ENCODE measurements at regions not wholly inside any gene's neighbourhood (a gene's known extent, or its start where the extent isn't known, plus 50 kb on each side); places are given as distances from the start of the nearest gene placed in this dataset.

DNA sequence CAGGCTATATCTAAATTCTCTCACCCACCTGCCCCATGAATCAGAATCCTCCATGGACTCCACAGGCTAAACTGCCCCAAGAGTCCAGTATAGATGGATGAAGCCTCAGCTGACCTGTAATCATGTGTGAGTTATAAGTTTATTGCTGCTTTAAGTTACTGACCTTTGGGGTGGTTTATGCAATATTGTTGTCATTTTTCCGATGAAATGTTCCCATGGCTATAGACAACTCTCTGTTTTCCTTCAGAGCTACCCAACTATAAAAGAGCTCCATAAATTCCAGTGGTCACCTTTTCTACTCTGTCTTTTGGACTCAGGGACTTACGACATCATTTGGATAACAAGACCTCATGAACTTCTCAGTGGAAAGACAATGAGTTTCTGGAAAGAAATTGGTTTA lies 212.1 kb downstream of the BMP2 start:
- TF ChIP-seq ZBTB7A (IDR thresholded peaks at IDR 0.05; ENCODE audit: low read depth) (no peak), YY1 (IDR thresholded peaks at IDR 0.05; ENCODE audit: low read depth) (no peak)
- TF ChIP-seq, protein P1, sequence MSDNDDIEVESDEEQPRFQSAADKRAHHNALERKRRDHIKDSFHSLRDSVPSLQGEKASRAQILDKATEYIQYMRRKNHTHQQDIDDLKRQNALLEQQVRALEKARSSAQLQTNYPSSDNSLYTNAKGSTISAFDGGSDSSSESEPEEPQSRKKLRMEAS (IDR thresholded peaks at IDR 0.05) = no peak

DNA sequence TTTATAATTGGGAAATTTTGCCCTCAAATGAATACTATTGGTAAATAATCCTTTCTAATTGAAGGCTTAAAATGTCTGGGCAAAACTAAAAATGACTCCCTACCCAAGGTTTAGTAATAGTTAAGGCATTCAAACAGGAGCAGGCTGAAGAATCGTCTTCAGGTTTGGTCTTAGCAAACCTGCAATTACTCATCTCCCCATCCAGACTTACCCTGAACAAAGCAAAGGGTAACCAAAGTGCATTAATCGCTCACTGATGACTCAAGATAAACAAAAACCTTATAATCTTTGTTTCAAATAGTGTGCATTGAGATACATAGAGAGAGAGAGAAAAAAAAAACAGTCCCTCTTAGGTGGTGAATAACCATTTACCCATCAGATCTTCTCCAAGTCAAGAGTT lies 225.5 kb downstream of the BMP2 start:
- TF ChIP-seq RAD21 (IDR thresholded peaks at IDR 0.05; ENCODE audit: low read depth) (no peak), YY1 (IDR thresholded peaks at IDR 0.05; ENCODE audit: low read depth) (no peak), EP300 (IDR thresholded peaks at IDR 0.05; ENCODE audit: borderline replicate concordance) (no peak), TCF12 (IDR thresholded peaks at IDR 0.05; ENCODE audit: low read depth) (no peak), CEBPB (IDR thresholded peaks at IDR 0.05) (no peak), TAF1 (IDR thresholded peaks at IDR 0.05; ENCODE audit: low read depth) (no peak)
- TF ChIP-seq, protein P1 (IDR thresholded peaks at IDR 0.05) = no peak
- TF ChIP-seq, protein P2, sequence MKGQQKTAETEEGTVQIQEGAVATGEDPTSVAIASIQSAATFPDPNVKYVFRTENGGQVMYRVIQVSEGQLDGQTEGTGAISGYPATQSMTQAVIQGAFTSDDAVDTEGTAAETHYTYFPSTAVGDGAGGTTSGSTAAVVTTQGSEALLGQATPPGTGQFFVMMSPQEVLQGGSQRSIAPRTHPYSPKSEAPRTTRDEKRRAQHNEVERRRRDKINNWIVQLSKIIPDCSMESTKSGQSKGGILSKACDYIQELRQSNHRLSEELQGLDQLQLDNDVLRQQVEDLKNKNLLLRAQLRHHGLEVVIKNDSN (IDR thresholded peaks at IDR 0.05) = no peak

DNA sequence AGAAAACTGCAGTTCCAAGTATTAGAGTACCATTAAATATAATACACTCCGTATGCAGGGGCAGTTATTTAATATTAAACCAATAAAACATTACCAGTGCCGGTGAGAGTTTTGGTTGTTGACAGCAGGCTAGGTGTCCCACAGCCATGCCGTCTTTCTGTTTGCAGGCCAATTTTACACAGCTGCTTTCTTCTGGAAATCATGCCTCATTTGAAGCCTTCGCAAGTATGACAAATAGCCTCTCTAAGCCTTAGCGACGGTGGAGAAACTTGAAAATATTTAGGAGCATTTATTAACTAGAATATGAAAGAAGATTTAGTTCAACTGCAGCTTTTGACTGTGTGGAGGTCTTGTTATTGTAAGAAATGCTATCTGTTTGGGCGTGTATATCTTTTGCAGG lies 226.0 kb downstream of the BMP2 start:
- TF ChIP-seq, protein P2 (IDR thresholded peaks at IDR 0.05) = no peak
- TF ChIP-seq EGR1 (IDR thresholded peaks at IDR 0.05) = no peak

DNA sequence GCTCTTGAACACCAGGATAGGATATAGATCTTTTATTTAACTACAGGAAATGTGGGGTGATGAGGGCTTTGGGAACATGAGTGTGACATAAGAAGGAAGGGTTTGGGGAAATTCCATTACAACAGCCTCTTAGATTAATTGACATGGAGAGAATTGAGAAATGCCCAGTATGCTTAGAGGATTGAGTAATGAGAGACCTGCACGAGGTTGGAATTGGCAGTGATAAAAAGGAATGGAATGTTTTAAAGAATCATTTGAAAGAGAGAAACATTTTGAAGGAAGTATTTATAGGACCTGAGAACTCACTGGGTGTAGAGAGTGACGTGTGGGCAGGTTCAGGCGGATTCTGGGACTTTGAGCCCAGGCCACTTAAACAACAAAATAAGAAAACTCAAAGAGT lies 227.0 kb downstream of the BMP2 start:
- TF ChIP-seq, protein P2 (IDR thresholded peaks at IDR 0.05) = no peak
- TF ChIP-seq, protein P1 (IDR thresholded peaks at IDR 0.05) = no peak
- TF ChIP-seq TEAD4 (IDR thresholded peaks at IDR 0.05) (no peak), EP300 (IDR thresholded peaks at IDR 0.05; ENCODE audit: borderline replicate concordance) (no peak), EGR1 (IDR thresholded peaks at IDR 0.05) (no peak), CEBPB (IDR thresholded peaks at IDR 0.05) (no peak), CREB1 (IDR thresholded peaks at IDR 0.05; ENCODE audit: low read depth) (no peak), FOXM1 (IDR thresholded peaks at IDR 0.05; ENCODE audit: borderline replicate concordance, low read depth) (no peak), YY1 (IDR thresholded peaks at IDR 0.05; ENCODE audit: low read depth) (no peak), TAF1 (IDR thresholded peaks at IDR 0.05; ENCODE audit: low read depth) (no peak)

DNA sequence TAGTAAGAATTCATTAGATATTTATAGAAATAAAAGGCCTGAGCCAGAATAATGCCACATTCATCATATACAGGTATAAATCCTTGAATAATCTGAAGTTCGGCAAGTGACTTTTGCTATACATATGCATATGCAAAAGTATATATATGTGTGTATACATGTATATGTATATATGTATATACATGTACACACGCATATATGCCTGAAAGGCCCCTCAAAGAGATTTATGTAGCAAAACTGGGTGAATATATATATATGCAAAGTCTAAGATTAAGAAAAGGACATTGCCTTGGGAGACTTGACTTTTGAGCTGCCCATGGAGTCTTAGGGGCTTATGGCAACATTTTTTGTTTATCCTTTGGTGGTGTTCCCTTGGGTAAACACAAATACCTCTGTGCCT lies 231.4 kb downstream of the BMP2 start:
- TF ChIP-seq TAF1 (IDR thresholded peaks at IDR 0.05; ENCODE audit: low read depth) (no peak), TCF12 (IDR thresholded peaks at IDR 0.05; ENCODE audit: low read depth) (no peak), EP300 (IDR thresholded peaks at IDR 0.05; ENCODE audit: borderline replicate concordance) (no peak), YY1 (IDR thresholded peaks at IDR 0.05; ENCODE audit: low read depth) (no peak), CEBPB (IDR thresholded peaks at IDR 0.05) (no peak), ZBTB7A (IDR thresholded peaks at IDR 0.05; ENCODE audit: low read depth) (no peak), CREB1 (IDR thresholded peaks at IDR 0.05; ENCODE audit: low read depth) (no peak), RAD21 (IDR thresholded peaks at IDR 0.05; ENCODE audit: low read depth) (no peak)
- TF ChIP-seq, protein P3, sequence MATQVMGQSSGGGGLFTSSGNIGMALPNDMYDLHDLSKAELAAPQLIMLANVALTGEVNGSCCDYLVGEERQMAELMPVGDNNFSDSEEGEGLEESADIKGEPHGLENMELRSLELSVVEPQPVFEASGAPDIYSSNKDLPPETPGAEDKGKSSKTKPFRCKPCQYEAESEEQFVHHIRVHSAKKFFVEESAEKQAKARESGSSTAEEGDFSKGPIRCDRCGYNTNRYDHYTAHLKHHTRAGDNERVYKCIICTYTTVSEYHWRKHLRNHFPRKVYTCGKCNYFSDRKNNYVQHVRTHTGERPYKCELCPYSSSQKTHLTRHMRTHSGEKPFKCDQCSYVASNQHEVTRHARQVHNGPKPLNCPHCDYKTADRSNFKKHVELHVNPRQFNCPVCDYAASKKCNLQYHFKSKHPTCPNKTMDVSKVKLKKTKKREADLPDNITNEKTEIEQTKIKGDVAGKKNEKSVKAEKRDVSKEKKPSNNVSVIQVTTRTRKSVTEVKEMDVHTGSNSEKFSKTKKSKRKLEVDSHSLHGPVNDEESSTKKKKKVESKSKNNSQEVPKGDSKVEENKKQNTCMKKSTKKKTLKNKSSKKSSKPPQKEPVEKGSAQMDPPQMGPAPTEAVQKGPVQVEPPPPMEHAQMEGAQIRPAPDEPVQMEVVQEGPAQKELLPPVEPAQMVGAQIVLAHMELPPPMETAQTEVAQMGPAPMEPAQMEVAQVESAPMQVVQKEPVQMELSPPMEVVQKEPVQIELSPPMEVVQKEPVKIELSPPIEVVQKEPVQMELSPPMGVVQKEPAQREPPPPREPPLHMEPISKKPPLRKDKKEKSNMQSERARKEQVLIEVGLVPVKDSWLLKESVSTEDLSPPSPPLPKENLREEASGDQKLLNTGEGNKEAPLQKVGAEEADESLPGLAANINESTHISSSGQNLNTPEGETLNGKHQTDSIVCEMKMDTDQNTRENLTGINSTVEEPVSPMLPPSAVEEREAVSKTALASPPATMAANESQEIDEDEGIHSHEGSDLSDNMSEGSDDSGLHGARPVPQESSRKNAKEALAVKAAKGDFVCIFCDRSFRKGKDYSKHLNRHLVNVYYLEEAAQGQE (IDR thresholded peaks at IDR 0.05; ENCODE audit: low read depth) = no peak

DNA sequence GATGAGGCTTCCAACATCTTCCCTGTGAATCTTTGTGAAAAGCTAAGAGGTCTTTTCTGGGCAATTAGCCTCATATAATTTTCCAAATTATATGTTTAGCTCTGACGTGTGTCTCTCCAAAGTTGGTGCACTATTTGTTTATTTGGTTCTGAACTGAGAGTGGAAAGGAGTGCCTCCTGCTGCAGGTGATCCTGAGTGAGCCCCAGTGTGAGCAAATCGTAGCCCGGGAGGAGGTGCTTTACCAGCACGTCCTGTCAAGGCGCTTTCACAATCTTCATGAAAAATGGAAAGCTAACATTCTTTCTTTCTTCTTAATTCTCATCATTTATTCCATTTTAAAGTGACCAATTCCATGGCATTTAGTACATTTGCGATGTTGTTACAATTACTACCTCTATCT lies 231.9 kb downstream of the BMP2 start:
- TF ChIP-seq, protein P1 (IDR thresholded peaks at IDR 0.05) = no peak

DNA sequence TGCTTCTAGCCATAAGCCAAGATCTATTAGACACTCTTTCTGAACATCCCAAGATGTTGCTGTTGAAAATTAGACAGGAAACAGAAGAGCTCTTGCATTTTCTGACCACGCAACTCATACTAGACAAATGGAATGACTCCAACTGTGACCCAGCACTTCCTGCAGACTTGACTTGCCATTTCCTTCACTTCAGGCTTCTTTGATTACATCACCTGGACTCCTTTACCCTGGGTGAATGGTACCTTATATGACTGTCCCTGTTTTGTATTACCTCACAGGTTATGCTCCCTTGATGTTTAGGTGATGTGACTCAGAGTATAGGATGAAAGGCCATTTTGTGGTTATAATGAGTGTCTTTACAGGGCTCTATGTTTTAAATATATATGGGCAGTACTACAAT lies 236.1 kb downstream of the BMP2 start:
- TF ChIP-seq YY1 (IDR thresholded peaks at IDR 0.05; ENCODE audit: low read depth) (no peak), ZBTB7A (IDR thresholded peaks at IDR 0.05; ENCODE audit: low read depth) (no peak), FOXM1 (IDR thresholded peaks at IDR 0.05; ENCODE audit: borderline replicate concordance, low read depth) (no peak), CREB1 (IDR thresholded peaks at IDR 0.05; ENCODE audit: low read depth) (no peak), EP300 (IDR thresholded peaks at IDR 0.05; ENCODE audit: borderline replicate concordance) (no peak), TAF1 (IDR thresholded peaks at IDR 0.05; ENCODE audit: low read depth) (no peak), TEAD4 (IDR thresholded peaks at IDR 0.05) (no peak), TCF12 (IDR thresholded peaks at IDR 0.05; ENCODE audit: low read depth) (no peak), EGR1 (IDR thresholded peaks at IDR 0.05) (no peak), CEBPB (IDR thresholded peaks at IDR 0.05) (no peak), NFIC (IDR thresholded peaks at IDR 0.05) (no peak), RAD21 (IDR thresholded peaks at IDR 0.05; ENCODE audit: low read depth) (no peak)
- TF ChIP-seq, protein P2 (IDR thresholded peaks at IDR 0.05) = no peak
- TF ChIP-seq, protein P1 (IDR thresholded peaks at IDR 0.05) = no peak
- TF ChIP-seq, protein P3 (IDR thresholded peaks at IDR 0.05; ENCODE audit: low read depth) = no peak
